Activated CD8-positive, alpha-beta memory T cell treated with anti-CD3 and anti-CD28 coated beads for 36 hours (primary cell): ENCODE measurements at regions not wholly inside any gene's neighbourhood (a gene's known extent, or its start where the extent isn't known, plus 50 kb on each side); places are given as distances from the start of the nearest gene placed in this dataset.

Experiments used
- CTCF ChIA-PET: fragments of 350-600 bp; sonication (Branson Sonifier 250); formaldehyde crosslinking; loops from one replicate; lab custom pipeline; 2021; ENCODE audit warnings: antibody characterized with exemption; lab: Charles Lee
- POLR2A ChIA-PET: fragments of 350-600 bp; sonication (Branson Sonifier 250); formaldehyde crosslinking; loops from one replicate; lab custom pipeline; 2021; ENCODE audit warnings: antibody characterized with exemption; lab: Charles Lee

GRCh38 chr5:59956130-59956783, 62.7 kb upstream of the PDE4D start:
- ChIA-PET CTCF (no interaction called here), POLR2A (no interaction called here)

- CTCF ChIA-PET: no interaction called here
- POLR2A ChIA-PET: no interaction called here
Measured at GRCh38 chr5:59955241-59955640, 61.7 kb upstream of the PDE4D start.

- ChIA-PET POLR2A (no interaction called here), CTCF (no interaction called here)
Measured at GRCh38 chr5:59943452-59944113, 50.1 kb upstream of the PDE4D start.
